CD4-positive, alpha-beta T cell treated with Interleukin-17A for 4 hours (primary cell): ENCODE measurements at regions not wholly inside any gene's neighbourhood (a gene's known extent, or its start where the extent isn't known, plus 50 kb on each side); places are given as distances from the start of the nearest gene placed in this dataset.

Source experiments
- DNase-seq: peaks from one replicate; pipeline ENCODE4 v3.0.0-alpha.2; 2020; ENCODE audit warnings: mixed read lengths

DNA sequence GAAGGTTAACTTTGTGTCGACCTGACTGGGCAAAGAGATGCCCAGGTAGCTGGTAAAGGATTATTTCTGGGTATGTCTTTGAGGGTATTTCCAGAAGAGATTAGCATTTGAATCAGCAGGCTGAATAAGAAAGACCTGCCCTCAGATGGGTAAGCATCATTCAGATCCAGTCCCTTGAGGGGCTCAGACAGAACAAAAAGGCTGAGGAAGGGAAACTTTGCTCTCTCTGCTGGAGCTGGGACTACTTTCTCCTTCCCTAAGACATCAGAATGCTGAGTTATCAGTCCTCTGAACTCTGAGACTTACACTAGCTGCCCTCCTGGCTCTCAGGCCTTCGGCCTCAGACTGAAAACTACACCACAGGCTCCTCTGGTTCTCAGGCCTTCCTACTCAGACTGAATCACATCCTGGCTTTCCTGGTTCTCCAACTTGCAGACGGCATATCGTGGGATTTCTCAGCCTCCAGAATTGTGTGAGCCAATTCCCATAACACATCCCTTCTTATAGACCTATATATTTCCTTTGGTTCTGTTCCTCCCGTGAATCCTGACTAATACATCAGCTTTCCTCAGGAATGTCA is 982.9 kb downstream of the TUSC7 start:
- no peak for DNase-seq

DNA sequence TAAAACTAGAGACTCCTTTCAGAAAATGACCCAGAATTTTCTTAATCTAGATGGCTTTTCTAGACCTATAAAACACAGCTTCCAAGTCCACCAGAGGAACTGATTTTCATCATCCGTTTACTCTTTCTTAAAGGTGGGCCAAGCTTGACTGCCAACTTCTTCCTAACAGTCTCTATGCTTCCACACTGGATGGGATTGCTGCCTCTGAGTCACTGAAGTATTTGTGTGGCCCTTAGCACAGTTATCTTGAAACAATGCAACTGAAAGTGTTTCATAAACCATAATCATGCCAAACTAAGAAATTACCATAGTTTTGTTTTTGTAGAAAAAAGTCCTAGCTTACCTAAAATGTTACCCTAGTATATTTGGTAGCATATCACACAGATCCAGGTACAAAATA is 985.7 kb downstream of the TUSC7 start:
- DNase-seq = no peak

DNA sequence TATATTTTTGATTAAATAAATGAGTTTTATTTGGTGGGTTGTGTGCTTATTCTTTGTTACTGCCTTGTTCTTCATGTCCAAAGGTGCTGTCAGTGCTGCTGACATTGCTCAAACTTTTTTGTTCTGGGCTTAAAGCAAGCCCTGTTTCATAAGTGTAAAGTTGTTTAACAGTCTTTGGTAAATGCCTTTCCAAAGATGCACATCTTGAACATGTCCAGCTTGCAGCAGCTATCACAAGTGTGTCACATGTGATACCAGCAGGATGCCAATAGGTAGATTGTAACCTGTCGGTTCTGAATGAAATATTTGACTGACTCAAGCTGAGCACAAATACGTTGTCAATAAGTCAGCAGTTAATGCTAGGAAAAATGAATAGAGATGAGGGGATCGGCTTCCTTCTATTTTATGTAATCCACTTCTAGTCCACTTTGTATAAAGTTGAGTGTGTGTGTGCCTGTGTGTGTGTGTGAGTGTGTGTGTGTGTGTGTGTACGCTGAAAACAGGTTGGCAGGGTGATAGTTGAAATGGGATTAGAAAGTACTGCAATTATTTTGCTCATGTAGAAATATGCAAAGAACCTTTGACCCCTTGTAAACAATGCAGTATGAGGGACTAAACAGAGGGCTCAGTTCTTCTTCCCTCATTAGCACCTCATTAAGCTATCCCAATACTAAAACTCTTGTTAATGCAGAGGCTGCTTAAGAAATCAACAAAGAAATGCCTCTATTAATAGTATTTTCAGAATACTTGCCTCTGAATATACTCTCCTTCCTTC is 986.5 kb downstream of the TUSC7 start:
- no peak for DNase-seq

DNA sequence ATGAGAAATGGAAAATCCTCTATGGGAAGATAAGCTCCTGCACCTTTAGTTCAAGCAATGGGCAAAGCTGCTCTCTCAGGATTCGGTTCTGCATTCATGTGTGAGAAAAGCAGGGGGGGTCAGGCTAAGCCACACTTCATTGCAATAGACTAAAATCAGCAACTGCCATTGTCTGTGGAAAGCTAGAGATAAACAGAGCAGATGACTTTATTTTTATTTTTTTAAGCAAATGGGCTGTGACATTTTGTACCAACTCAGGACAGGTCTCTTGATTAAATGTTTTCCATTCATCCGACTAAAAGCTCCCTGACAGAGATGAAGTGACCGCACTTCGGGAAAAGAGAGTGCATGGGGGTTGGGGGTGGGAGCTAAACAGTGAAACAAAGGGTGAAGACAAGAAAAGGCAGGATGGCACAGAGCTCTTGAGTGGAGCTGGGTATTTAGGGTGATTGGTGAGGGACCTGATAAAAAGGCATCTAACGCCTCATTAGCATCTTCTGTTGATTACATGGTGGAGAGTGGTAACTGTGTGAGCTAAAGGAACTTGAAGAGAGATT is 987.4 kb downstream of the TUSC7 start:
- DNase-seq = no peak

DNA sequence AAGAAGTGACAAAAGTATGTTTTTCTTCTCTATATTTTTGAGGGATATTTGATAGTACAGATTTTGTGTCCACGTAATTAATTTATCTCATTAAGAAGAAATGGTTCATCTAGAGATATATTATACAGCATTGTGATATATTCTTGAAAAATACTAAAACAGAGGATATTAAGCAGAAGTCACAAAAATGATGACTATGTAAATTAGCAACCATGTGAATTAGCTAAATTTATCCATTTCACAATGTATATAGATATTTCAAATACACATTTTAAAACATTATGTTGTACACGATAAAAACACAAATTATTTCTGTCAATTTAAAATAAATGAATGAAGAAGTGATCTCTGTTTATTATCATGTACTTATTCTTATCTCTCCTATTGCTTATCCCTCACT is 989.5 kb downstream of the TUSC7 start:
- no peak for DNase-seq

DNA sequence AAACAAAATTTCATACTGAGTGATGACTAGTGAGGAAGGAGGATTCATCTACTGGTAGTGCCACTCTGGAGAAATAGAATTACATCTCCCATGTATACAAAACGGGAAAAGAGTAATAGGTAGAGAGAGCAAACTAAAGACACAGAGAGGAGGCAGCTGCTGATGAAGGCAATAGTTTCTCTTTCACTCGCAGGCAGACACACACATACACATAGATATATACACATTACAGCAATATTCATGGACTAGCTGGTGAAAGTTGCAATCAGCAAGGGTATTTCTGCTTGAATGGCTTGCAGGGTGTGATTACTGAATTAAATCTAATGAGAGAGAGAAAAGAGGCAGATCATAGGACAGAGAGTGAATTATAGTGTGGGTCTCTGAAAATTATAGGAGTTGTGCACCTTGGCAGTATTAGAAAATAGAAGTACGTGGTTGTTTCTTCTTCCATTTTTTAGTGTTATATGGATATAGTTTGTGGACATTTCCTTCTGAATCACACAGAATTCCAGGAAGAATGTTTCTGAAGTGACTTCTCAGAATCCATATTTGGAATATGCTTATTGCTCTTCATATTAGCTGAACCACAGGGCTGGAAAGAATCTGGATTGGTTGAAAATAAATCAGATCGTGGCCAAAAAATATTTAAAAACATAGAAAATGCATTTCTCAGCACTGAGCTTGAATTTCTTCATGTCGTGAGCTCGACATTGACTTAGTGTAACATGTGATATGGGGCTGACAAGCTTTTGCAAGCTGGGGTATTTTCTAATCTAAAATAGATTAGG is 991.2 kb downstream of the TUSC7 start:
- no peak for DNase-seq

DNA sequence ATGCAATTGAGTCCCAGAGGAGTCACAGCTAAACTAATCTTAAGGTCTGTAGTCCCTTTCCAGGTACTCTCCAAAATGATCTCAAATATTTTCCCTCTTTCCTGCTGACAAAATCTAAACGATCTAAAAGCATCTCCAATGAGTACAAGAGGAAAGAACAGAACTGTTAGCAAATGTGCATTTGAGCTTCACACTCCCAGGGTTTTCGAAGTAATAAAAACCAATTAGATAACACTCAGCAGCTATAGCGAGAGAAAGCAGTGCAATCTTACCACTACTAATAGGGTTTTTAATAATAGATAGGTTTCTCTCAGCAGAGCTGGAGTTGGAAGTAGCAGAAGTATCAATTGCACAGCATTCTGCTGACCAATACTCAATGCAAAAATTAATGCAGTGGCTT is 995.4 kb downstream of the TUSC7 start:
- DNase-seq = no peak

DNA sequence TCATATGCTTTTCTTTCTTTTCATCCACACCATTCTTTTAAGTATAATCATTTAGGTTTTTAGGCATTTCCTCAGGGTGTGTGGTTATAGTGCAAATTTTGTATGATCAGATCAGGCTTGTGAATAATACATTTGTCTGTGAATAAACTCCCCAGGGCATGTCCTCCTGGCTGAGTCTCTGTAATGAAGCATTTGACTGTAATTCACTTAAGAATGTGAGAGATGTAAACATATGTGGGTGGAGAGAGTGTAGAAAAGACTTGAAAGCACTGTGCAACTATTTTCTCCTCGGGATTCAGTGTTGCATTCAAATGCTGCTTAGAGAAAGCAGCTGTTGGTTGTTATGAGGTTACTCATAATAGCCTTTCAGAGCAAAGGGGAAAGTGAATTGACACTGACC is 996.5 kb downstream of the TUSC7 start:
- DNase-seq = no peak

DNA sequence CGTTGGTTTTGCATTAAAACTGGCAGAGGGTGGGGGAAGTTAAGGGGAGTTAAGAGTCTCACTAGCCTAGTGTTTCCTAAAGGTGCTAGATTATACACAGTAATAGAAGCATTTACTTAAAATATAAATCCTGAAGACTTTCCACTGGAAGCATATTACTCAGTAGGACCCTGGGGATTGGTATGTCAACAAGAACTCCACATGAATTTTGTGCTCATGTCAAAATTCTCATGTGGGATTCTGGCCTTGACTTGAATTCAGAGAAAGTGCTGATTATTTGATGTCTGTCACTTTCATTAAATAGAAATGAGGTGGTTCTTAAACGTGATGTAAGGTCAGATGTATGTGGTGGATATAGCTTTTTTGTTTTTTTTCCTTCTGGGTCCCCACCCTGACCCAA is 997.2 kb downstream of the TUSC7 start:
- no peak for DNase-seq

DNA sequence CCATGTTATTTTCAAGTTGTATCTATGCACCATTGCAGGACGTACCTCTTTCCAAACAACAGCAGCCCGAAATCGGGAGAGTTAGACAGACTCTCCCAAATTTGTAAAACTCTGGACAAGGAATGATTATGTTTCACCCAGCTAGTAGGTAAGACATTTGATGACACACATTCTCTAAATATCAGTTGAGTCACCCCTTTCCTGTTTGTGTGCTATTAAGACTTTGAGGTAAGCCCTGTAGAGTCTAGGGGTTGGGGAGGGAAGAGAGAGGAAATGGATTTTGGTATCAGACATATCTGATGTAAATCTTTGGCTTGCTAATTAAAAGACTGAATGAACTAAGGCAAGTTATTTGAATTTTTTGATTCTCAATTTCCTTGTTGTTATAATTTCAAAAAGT is 999.0 kb downstream of the TUSC7 start:
- no peak for DNase-seq

DNA sequence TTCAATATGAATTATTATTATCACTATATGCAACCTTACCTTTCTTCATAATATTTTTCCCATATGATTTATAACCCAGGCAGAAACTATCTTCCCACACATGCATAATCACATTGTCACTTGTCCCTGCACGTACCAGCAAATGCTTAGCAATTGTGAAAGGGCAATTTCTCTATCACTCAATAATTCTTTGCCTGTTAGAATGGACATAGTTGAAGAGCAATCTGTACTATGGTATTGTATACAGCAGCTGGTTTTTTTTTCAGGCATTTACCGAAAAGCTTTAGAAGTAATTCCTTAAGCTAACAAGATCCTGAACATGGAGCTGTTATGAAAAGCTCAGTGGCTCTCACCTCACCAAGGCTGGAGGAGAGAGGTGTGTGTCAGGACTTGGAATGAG is 999.5 kb downstream of the TUSC7 start:
- no peak for DNase-seq

DNA sequence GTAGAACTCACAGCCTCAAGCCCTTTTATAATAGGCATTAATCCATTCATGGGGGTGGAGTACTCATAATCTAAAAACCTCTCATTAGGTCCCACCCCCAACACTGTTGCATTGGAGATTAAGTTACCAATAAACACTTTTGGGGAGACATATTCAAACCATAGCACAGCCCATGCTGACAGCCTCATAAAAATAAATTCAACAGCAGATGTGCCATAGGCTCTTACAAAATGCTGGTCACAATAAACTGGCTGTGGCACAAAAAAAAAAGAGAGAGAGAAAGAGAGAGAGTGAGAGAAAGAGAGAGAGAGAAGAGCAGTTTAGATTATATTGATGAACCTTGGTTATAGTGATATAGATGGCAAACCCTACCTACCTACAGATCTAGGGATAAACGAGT is 1000.9 kb downstream of the TUSC7 start:
- DNase-seq = no peak

DNA sequence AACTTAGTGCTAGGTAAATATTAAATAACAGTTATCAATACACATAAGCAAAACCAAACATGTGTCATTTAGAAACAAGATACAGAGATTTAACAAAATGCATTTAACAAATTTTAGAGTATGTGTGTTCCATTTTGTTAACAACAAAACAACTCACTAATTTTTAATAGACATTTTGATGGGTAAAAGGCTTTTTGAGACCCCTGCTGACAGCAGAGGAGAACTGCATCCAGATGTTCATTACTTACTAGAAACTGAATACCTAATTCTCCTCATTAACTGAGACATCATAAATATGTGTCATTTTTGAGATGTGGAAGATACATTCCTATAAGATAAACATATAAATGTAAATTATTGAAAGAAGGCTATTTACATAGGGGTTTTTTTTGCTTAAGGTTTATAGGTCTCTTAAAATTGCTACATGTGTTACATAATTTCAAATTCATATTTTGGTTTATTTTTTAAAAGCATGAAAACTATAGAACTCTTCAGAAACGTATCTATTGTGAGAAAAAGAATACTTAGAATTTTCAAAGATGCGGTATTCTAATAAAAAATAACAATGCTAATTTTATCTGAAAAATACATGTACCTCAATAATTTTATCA is 1009.8 kb downstream of the TUSC7 start:
- no peak for DNase-seq

DNA sequence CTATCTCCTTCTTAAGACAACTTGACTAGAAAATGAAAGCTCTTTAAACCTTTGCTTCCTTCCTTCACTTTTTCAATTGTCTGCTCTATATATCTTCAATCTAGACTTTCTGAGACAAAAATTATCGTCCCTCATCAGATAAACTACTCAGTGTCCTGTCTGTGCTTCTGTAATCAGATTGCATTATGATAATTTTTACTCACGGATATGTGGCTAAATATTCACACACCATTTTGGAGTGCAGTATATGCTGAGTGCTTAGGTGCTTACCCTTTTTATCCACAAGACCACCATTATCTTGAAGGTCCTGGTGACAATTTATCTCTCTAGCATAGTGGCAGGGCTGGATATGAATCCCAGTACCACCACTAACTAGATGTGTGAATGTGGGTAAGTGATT is 1012.3 kb downstream of the TUSC7 start:
- no peak for DNase-seq

DNA sequence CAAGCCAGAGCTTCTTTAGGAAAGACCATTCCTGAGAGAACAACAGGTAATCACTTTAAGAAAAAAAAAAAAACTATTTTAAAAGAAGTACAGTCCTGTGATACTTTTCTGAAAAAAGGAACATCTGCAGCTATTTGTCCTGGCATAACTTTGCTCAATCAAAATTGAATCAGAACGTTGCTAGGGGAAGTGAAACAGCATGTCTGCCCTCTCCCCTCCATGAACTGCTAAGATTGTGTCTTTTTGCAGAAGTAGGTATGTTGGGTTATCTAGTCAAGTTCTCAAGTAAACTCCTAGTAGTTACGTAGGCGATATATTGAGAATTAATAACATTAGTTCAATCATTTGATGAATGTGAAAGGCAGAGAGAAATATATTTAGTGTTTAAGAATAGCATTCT is 1013.3 kb downstream of the TUSC7 start:
- no peak for DNase-seq

DNA sequence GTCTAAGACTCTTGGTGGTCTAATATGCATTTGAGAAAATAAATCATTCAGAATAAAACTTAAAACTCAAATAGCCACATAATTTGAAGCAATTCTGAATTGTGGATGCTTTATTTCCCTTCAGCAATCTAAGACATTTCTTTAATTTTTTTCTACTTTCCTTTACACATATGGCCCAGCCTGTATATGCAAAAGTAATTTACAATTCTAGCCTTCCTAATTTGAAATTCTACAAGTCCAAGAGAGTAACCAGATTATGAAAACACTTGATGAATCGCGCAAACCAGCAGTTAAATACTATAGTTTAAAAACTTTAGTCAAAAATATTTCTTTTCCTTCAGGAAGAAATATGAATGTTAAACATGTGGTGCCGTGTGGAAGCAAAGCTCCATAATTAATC is 1014.2 kb downstream of the TUSC7 start:
- no peak for DNase-seq

DNA sequence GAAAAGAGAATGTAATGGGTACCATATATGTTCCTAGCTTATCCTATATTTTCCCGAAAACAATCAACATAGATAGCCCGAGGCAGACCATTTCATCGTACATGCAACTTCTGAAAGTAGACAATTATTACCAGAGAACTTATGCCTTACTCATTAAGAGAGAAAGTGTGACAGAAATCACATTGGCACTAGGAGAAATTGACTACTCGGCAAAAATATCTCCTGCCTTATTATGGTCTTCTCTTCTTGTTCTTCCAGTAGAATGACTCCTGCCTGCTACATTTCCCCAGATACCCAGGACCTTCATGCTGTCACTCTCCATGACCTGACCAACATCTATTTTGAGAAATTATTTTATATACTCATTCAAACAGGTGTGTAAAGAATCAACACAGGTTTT is 1015.7 kb downstream of the TUSC7 start:
- DNase-seq = no peak

DNA sequence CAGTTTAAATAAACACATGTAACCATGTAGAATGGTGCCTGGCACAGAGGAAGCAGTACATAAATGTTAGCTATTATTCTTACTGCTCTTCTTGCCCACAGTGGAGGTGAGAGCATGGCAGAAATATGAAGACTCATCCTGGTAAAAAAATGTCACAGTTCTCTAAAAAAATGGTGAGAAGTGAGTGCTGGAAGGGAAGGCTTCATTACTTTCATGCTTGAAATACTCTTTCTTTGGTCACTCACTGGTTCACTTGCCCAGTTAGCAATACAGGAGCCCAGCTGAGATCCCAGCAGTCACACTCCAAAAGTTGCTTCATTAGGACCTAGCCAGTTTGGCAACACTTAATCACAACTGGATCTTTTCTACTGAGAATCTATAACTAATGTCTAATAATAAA is 1017.2 kb downstream of the TUSC7 start:
- no peak for DNase-seq

DNA sequence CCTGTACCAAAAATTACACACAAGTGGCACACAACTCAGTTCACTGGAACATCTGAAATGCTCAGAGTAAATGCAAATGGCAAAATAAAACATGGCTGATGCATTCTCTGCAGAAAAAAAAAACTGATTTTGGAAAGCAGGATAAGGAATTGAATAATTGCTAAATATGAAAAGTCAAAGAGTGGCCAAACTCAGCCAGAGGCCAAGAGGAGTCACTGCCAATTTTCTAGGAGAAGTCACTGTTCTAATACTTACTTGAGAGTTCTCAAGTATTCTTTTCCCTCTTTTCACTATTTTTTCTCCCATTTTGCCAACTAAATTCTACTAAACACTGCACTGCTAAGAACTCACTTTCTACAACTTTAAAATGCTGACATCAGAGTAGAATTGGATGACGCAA is 1018.6 kb downstream of the TUSC7 start:
- no peak for DNase-seq

DNA sequence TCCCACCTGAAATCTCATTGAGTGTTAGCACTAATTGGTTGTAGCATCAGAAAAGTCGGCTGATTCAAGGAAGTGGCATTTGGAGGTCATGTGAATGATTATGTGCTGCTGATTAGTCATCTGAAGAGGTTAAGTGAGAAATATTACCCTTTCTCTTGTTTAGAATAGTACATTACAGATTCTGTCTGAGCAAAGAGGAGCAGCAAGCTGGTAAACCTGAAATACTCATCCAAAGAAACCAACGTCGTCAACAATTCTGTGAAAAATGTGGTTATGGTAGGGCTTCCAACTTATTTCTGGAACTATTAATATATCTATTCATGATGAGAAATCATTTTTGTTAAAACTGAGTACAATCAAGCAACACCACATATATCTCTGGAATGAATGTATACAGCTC is 1024.9 kb downstream of the TUSC7 start:
- DNase-seq = no peak

DNA sequence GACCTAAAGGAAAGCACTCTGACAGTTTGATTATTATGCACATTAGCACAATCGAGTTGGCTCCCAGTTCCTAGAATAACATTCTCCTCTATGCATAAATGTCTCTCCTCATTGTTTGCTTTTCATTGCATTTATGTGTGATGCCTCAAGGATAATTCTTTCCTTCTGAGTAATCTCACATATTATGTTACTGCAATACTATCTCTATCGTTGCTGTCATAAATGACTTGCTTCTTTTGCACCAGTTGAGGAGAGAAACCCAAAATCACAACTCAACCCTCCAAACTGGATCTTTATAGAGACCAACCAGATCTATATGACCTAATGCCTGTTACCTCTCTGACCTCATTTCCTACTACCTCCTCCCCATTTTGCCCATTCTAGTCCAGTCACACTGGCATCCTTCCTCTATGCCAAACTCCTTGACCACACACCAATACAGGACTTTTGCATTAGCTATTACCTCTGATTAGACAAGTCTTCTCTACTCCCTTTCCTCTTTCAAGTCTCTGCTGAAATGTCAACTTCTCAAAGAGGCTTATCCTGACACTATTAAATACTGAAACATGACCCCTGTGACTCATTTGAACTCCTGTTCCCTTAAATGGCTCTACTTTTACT is 1026.0 kb downstream of the TUSC7 start:
- DNase-seq = no peak

DNA sequence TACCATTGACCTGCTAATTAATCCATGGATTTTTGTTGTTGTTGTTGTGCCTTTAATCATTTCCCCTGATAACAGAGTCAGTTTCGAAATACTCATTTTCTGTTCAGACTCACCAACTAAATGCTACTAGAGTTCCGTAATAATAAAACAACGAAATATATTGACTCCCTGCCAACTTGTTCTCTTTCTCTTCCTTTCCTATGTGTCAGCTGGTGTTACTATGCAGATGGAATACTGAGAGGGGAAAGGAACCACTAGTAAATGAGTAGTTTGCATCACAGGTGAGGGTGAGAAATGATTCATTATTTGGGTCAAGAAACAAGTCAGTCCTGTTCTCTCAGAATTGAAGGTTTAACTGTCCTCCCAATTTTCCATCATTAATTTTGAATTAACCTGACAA is 1027.3 kb downstream of the TUSC7 start:
- DNase-seq = no peak

DNA sequence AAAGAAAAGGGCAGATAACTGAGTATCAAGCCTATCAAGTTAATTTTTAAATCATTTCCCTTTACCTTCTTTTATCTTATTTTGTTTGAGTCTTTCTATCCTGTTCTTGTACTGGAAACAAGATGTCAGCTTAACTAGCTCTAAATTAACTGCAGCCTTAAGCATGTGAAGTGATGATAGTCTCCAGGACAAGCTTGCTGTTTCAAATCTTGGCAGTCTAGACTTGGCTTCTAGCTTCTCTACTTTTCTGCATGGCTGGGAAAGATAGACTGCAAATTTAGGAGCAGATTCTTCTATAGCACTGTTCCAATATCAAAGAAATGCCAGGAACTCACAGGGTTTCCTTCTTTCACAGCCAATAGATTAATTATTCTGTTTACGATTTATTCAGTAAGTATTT is 1034.4 kb downstream of the TUSC7 start:
- no peak for DNase-seq
